ENCODE measurements at regions not wholly inside any gene's neighbourhood (a gene's known extent, or its start where the extent isn't known, plus 50 kb on each side); places are given as distances from the start of the nearest gene placed in this dataset.

DNA sequence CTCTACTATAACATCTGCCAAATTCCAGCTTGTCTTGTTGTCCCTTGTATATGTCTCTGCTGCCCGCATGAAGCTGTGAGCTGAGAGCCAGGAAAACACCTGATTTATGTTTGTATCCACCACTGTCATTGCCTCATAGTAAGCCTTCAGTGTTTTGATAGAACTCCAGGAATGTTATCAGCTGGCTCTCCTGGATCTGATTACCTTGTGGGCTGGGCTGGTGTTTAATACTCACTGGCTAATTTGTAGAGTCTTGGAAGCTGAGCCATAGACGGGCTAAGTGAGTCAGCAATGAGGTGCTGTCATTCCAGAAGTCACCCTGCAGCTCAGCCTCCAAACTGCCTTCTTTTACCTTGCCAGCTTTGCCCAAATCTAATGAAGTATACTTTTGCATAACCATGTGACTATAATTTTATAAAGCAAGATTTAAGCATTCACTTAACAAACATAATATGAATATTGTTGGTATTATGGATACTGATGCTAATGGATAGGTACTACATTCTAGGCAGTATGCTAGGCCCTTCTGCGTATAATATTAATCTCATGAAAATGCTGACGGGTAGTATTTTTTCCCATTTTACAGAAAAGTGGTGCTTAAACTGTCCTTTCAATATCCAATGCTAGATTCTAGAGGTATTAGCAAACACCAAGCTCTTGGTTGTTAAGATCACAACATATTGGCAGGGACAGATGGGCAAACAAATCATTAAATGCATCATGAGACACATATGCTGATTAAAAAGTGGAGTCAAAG, 62.7 kb upstream of the GATA6 start:
- Histone ChIP-seq H4K20me1 (replicated peaks; ENCODE audit: control insufficient read depth, extremely low read depth, insufficient read depth, low read length) (no peaks in the 10 kb centered on the region), H3K9me1 (replicated peaks; ENCODE audit: control insufficient read depth, extremely low read depth, insufficient read depth, low read length) (no peaks in the 10 kb centered on the region), H3K4me2 (ENCODE audit: insufficient read depth, low read length) (no peak overlapping the region), H2AFZ (ENCODE audit: low read depth, low read length) (no peak overlapping the region), H3K27me3 (ENCODE audit: control insufficient read depth in 2 of 2, insufficient read depth in 2 of 2, low read length in 2 of 2) (no peaks in the 10 kb centered on the region), H3K4me1 (ENCODE audit: control insufficient read depth, extremely low read depth, insufficient read depth, low read length) (peaks cover 22% of the 10 kb centered on the region), H3K4me3 (replicated peaks in 1 of 3; ENCODE audit: insufficient read depth in 1 of 3, low read depth in 1 of 3, low read length in 3 of 3) (no peak overlapping the region), H3K27ac (ENCODE audit: insufficient read depth, low read depth, low read length) (no peak overlapping the region), H3K79me2 (ENCODE audit: control insufficient read depth, insufficient read depth, low read length) (no peaks in the 10 kb centered on the region), H3K9me3 (replicated peaks; ENCODE audit: control insufficient read depth, insufficient read depth, low read length) (no peaks in the 10 kb centered on the region), H3K36me3 (ENCODE audit: control insufficient read depth in 2 of 2, extremely low read depth in 1 of 2, insufficient read depth in 2 of 2, low read length in 2 of 2) (no peaks in the 10 kb centered on the region), H3K9ac (replicated peaks; ENCODE audit: extremely low read depth, insufficient read depth, low read length) (no peak overlapping the region)
- ChIA-PET CTCF (interaction anchor here (1.0 to 3.5 kb wide), 2 partner anchors 9 to 109 kb away, joined by 3 to 17 read pairs; no protein-coding TSS in a partner anchor), POLR2A (no interaction called here)
- BruUV-seq (replicated peaks) = no TSS peak
- no peak for FAIRE-seq
- TF ChIP-seq EZH2 (IDR thresholded peaks at IDR 0.05; ENCODE audit: borderline replicate concordance, low read depth, low read length, severe bottlenecking) (no peak), MYC (IDR thresholded peaks at IDR 0.05; ENCODE audit: low read depth, low read length) (no peak), GATA2 (IDR thresholded peaks at IDR 0.05; ENCODE audit: insufficient read depth, insufficient read length, low read depth, low read length) (no peak), POLR2A (IDR thresholded peaks at IDR 0.05; ENCODE audit: low read depth, low read length) (no peak), JUN (IDR thresholded peaks at IDR 0.05; ENCODE audit: borderline replicate concordance, insufficient read depth, insufficient read length, low read depth) (no peak), FOS (IDR thresholded peaks at IDR 0.05; ENCODE audit: borderline replicate concordance, insufficient read depth, low read length) (no peak), POLR2AphosphoS5 (IDR thresholded peaks at IDR 0.05; ENCODE audit: insufficient read depth, low read depth, low read length) (no peak)
- TF ChIP-seq, protein P1, sequence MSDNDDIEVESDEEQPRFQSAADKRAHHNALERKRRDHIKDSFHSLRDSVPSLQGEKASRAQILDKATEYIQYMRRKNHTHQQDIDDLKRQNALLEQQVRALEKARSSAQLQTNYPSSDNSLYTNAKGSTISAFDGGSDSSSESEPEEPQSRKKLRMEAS (IDR thresholded peaks at IDR 0.05; ENCODE audit: insufficient read depth, insufficient read length) = no peak
- TF ChIP-seq, protein P2, sequence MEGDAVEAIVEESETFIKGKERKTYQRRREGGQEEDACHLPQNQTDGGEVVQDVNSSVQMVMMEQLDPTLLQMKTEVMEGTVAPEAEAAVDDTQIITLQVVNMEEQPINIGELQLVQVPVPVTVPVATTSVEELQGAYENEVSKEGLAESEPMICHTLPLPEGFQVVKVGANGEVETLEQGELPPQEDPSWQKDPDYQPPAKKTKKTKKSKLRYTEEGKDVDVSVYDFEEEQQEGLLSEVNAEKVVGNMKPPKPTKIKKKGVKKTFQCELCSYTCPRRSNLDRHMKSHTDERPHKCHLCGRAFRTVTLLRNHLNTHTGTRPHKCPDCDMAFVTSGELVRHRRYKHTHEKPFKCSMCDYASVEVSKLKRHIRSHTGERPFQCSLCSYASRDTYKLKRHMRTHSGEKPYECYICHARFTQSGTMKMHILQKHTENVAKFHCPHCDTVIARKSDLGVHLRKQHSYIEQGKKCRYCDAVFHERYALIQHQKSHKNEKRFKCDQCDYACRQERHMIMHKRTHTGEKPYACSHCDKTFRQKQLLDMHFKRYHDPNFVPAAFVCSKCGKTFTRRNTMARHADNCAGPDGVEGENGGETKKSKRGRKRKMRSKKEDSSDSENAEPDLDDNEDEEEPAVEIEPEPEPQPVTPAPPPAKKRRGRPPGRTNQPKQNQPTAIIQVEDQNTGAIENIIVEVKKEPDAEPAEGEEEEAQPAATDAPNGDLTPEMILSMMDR (IDR thresholded peaks at IDR 0.05; ENCODE audit: extremely low read depth in 1 of 2, insufficient read depth in 1 of 2, low read depth in 1 of 2, low read length in 2 of 2) = no peak
- dilution Hi-C loops (cut with MboI; ENCODE audit: extremely low pct_ligation_motif_present, low sequenced_read_pairs) (no loop called here), intact Hi-C loops (cut with micrococcal nuclease) (no loop called here)
- DNase-seq (ENCODE audit: low read depth, low spot score) = no peak

Measured in endothelial cell of umbilical vein (primary cell).